B cell (primary cell): ENCODE measurements at regions not wholly inside any gene's neighbourhood (a gene's known extent, or its start where the extent isn't known, plus 50 kb on each side); places are given as distances from the start of the nearest gene placed in this dataset.

Experiments
- ATAC-seq: fragments of 200-7000 bp; cut with Tn5 transposase; one replicate; pipeline ENCODE4 v1.10.0; 2021; ENCODE audit warnings: low read depth, mild to moderate bottlenecking, moderate number of reproducible peaks, moderate library complexity
- CTCF ChIA-PET: fragments of 350-600 bp; sonication (Branson Sonifier 250); formaldehyde crosslinking; loops from one replicate; lab custom pipeline; 2021; ENCODE audit warnings: antibody characterized with exemption, inconsistent platforms; lab: Charles Lee
- POLR2A ChIA-PET: fragments of 350-600 bp; sonication (Branson Sonifier 250); formaldehyde crosslinking; loops from one replicate; lab custom pipeline; 2021; ENCODE audit warnings: antibody characterized with exemption; lab: Charles Lee
- DNase-seq: peaks from one replicate; pipeline ENCODE4 v3.0.0; 2013
- H2AFZ ChIP-seq: 2 replicates; pipeline ENCODE4 v1.6.1; 2012; ENCODE audit warnings: mild to moderate bottlenecking, low read depth, low read length; ENCODE audit not compliant: insufficient read depth, poor library complexity, severe bottlenecking
- H3K27ac ChIP-seq, 2 donors: 1 replicate in 1 of 2; 2 replicates in 1 of 2; pipeline ENCODE4 v1.5.1; 2012 to 2013; ENCODE audit warnings: low read length in 2 of 2, mild to moderate bottlenecking in 2 of 2, moderate library complexity in 1 of 2
- H3K27me3 ChIP-seq, 4 experiments: fragments of 200-600 bp in 1 of 4; sonication (generic) in 1 of 4; replicated peaks in 1 of 4; 1 replicate in 2 of 4; 2 replicates in 2 of 4; pipeline versions ENCODE4 v1.6.1 to v1.7.0; 2013 to 2016; ENCODE audit warnings: low read length in 3 of 4, mild to moderate bottlenecking in 2 of 4, mixed read lengths in 1 of 4, moderate library complexity in 1 of 4; ENCODE audit not compliant: insufficient read depth in 4 of 4, control insufficient read depth in 3 of 4; ENCODE audit errors: control extremely low read depth in 1 of 4
- H3K36me3 ChIP-seq, 2 experiments: replicated peaks in 1 of 2; 1 replicate in 1 of 2; 2 replicates in 1 of 2; pipeline versions ENCODE4 v1.6.1 to v1.7.1; 2013; ENCODE audit warnings: low read length in 1 of 2; ENCODE audit not compliant: insufficient read depth in 2 of 2, control insufficient read depth in 1 of 2; ENCODE audit errors: control extremely low read depth in 1 of 2, extremely low read depth in 1 of 2
- H3K4me1 ChIP-seq, 2 donors: fragments of 200-600 bp in 1 of 2; sonication (generic) in 1 of 2; 1 replicate in 1 of 2; 2 replicates in 1 of 2; pipeline versions ENCODE4 v1.5.1 to v1.6.1; 2013 to 2017; ENCODE audit warnings: low read length in 2 of 2; ENCODE audit not compliant: control insufficient read depth in 2 of 2, insufficient read depth in 2 of 2
- H3K4me2 ChIP-seq: replicated peaks from 2 replicates; pipeline ENCODE3; 2012; ENCODE audit warnings: mild to moderate bottlenecking, low read depth, low read length; ENCODE audit not compliant: poor library complexity, severe bottlenecking
- H3K4me3 ChIP-seq, 5 experiments: fragments of 200-600 bp in 1 of 5; sonication (generic) in 1 of 5; 1 replicate in 3 of 5; 2 replicates in 2 of 5; pipeline versions ENCODE4 v1.5.1 to v1.7.0; 2011 to 2016; ENCODE audit warnings: low read length in 4 of 5, mild to moderate bottlenecking in 4 of 5, low read depth in 2 of 5, control low read depth in 1 of 5, moderate library complexity in 1 of 5; ENCODE audit not compliant: insufficient read depth in 1 of 5; ENCODE audit errors: control extremely low read depth in 1 of 5, extremely low read depth in 1 of 5
- H3K79me2 ChIP-seq: fragments of 200-600 bp; sonication (generic); one replicate; pipeline ENCODE4 v1.6.0; 2016; ENCODE audit warnings: low read length; ENCODE audit not compliant: control insufficient read depth, insufficient read depth
- H3K9ac ChIP-seq: fragments of 200-600 bp; sonication (generic); 2 replicates; pipeline ENCODE4 v1.6.1; 2017; ENCODE audit warnings: mild to moderate bottlenecking, low read length, moderate library complexity
- H3K9me3 ChIP-seq, 3 donors: one replicate each; pipeline versions ENCODE4 v1.6.1 to v1.7.1; 2013; ENCODE audit warnings: low read length in 2 of 3; ENCODE audit not compliant: control insufficient read depth in 2 of 3, insufficient read depth in 1 of 3; ENCODE audit errors: control extremely low read depth in 1 of 3
- H4K20me1 ChIP-seq: 2 replicates; pipeline ENCODE4 v1.6.0; 2012; ENCODE audit warnings: mild to moderate bottlenecking, low read length; ENCODE audit not compliant: insufficient read depth, control insufficient read depth, poor library complexity, severe bottlenecking
- H3K27ac Mint-ChIP-seq: one replicate; pipeline ENCODE4 v1.8.0; 2021; ENCODE audit warnings: mixed read lengths
- H3K27me3 Mint-ChIP-seq: one replicate; pipeline ENCODE4 v1.8.0; 2021; ENCODE audit warnings: mixed read lengths
- H3K4me1 Mint-ChIP-seq: one replicate; pipeline ENCODE4 v1.8.0; 2021; ENCODE audit warnings: mixed read lengths
- H3K4me3 Mint-ChIP-seq: one replicate; pipeline ENCODE4 v1.8.0; 2021; ENCODE audit warnings: mixed read lengths
- H3K9me3 Mint-ChIP-seq: one replicate; pipeline ENCODE4 v1.8.0; 2022; ENCODE audit warnings: mixed read lengths; ENCODE audit not compliant: insufficient read depth
- EZH2 ChIP-seq: IDR thresholded peaks from 2 replicates; pipeline ENCODE4 v1.6.1; 2012; ENCODE audit warnings: borderline replicate concordance, low read depth, mild to moderate bottlenecking, moderate library complexity, low read length; ENCODE audit not compliant: insufficient read depth, poor library complexity, severe bottlenecking
- WGBS: methylation state at CpG from one replicate; pipeline ENCODE4 v1.1.5; 2013; ENCODE audit warnings: missing lambda C conversion rate; ENCODE audit not compliant: insufficient coverage; 5-methylcytosine and 5-hydroxymethylcytosine counted together
- intact Hi-C: fragments of 100-400 bp; cut with micrococcal nuclease; formaldehyde crosslinking; loops from one replicate; pipeline ENCODE4 v1.10.0; 2022
- TF ChIP-seq, protein P1 (sequence below): fragments of 200-600 bp; IDR thresholded peaks from one replicate; pipeline ENCODE4 v1.8.0; 2022; ENCODE audit warnings: antibody characterized with exemption, mild to moderate bottlenecking

DNA sequence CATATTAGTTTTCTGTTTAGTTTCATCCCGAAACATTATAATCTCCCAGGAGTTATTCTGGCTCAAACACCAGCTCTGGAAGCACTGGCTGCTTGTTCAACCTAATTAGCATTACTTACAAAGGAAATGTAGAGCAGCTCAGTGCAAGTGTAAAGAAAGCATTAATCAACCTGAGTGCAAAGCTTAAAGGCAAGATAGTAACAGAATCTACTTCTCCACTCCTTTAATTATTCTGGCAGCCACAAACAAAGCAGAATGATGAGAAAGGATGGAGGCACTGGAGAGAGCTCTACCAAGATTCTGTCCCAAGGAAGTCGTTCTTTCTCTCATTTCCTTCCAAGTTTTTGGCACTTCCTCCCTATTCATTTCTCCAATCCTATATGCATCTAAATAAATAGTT, 1384.0 kb downstream of the ZPLD1 start:
- H3K9me3 Mint-ChIP-seq: no peaks in the 10 kb centered on the region
- Histone ChIP-seq H3K4me3 (no peak overlapping the region), H3K4me2 (no peak overlapping the region), H2AFZ (no peak overlapping the region), H4K20me1 (no peaks in the 10 kb centered on the region), H3K79me2 (no peaks in the 10 kb centered on the region), H3K9ac (no peak overlapping the region), H3K9me3 (no peaks in the 10 kb centered on the region), H3K4me1 (no peaks in the 10 kb centered on the region), H3K27me3 (no peaks in the 10 kb centered on the region), H3K36me3 (no peaks in the 10 kb centered on the region), H3K27ac (no peak overlapping the region)
- ChIA-PET CTCF (no interaction called here), POLR2A (no interaction called here)
- no peak overlapping the region for H3K4me3 Mint-ChIP-seq
- WGBS: no CpG with 5 or more reads among the region's 2 CpGs
- TF ChIP-seq, protein P1, sequence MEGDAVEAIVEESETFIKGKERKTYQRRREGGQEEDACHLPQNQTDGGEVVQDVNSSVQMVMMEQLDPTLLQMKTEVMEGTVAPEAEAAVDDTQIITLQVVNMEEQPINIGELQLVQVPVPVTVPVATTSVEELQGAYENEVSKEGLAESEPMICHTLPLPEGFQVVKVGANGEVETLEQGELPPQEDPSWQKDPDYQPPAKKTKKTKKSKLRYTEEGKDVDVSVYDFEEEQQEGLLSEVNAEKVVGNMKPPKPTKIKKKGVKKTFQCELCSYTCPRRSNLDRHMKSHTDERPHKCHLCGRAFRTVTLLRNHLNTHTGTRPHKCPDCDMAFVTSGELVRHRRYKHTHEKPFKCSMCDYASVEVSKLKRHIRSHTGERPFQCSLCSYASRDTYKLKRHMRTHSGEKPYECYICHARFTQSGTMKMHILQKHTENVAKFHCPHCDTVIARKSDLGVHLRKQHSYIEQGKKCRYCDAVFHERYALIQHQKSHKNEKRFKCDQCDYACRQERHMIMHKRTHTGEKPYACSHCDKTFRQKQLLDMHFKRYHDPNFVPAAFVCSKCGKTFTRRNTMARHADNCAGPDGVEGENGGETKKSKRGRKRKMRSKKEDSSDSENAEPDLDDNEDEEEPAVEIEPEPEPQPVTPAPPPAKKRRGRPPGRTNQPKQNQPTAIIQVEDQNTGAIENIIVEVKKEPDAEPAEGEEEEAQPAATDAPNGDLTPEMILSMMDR: no peak
- no peak for TF ChIP-seq EZH2
- ATAC-seq: no peak
- H3K27ac Mint-ChIP-seq: no peak overlapping the region
- H3K4me1 Mint-ChIP-seq: no peaks in the 10 kb centered on the region
- intact Hi-C loops: no loop called here
- H3K27me3 Mint-ChIP-seq: no peaks in the 10 kb centered on the region
- DNase-seq: no peak

DNA sequence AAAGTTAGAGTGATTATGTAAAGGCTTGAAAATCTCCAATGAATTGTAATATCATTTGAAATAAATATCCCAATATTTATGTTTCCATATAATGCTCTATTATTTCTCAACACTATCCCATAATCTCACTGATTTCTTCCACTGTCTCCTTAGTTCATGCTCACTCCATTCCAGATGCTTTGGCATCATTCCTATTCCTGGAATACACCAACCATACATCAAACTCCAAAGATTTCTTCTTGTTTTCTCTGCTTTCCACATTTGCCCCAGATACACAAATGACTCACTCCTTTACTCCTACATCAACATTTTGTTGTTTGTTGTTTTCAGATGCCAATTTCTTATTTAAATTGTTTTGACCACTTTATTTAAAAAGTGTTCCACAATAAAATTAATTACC, 1390.8 kb downstream of the ZPLD1 start:
- Histone ChIP-seq H3K4me3 (no peak overlapping the region), H3K4me1 (no peaks in the 10 kb centered on the region), H3K36me3 (no peaks in the 10 kb centered on the region), H3K79me2 (no peaks in the 10 kb centered on the region), H4K20me1 (no peaks in the 10 kb centered on the region), H3K9ac (no peak overlapping the region), H2AFZ (no peak overlapping the region), H3K9me3 (no peaks in the 10 kb centered on the region), H3K27me3 (no peaks in the 10 kb centered on the region), H3K4me2 (no peak overlapping the region), H3K27ac (no peak overlapping the region)
- no peaks in the 10 kb centered on the region for H3K4me1 Mint-ChIP-seq
- TF ChIP-seq, protein P1: no peak
- DNase-seq (no peak), ATAC-seq (no peak)
- intact Hi-C loops: no loop called here
- no peak overlapping the region for H3K27ac Mint-ChIP-seq
- CTCF ChIA-PET: no interaction called here
- no peak overlapping the region for H3K4me3 Mint-ChIP-seq
- no peaks in the 10 kb centered on the region for H3K27me3 Mint-ChIP-seq
- POLR2A ChIA-PET: no interaction called here
- H3K9me3 Mint-ChIP-seq: peaks cover 4% of the 10 kb centered on the region
